WTC11 (cell line): ENCODE measurements at regions not wholly inside any gene's neighbourhood (a gene's known extent, or its start where the extent isn't known, plus 50 kb on each side); places are given as distances from the start of the nearest gene placed in this dataset.

Source experiments
- ATAC-seq: fragments of 200-7000 bp; cut with Tn5 transposase; 2 replicates; pipeline ENCODE4 v1.10.0; 2021; ENCODE audit warnings: mild to moderate bottlenecking, moderate library complexity
- CTCF ChIA-PET: fragments of 300-600 bp; sonication (Branson Sonifier 250); formaldehyde crosslinking; loops from one replicate; lab custom pipeline; 2021; ENCODE audit warnings: antibody characterized with exemption; lab: Charles Lee
- POLR2A ChIA-PET: fragments of 350-600 bp; sonication (Branson Sonifier 250); formaldehyde crosslinking; loops from one replicate; lab custom pipeline; 2021; ENCODE audit warnings: antibody characterized with exemption; lab: Charles Lee
- DNase-seq: peaks from one replicate; pipeline ENCODE4 v3.0.0; 2021; ENCODE audit warnings: low spot score
- H3K27ac Mint-ChIP-seq: 2 replicates; pipeline ENCODE4 v1.8.0; 2021; ENCODE audit warnings: mixed read lengths
- H3K27me3 Mint-ChIP-seq: 2 replicates; pipeline ENCODE4 v1.8.0; 2021; ENCODE audit warnings: low read depth, mild to moderate bottlenecking, moderate library complexity, mixed read lengths
- H3K36me3 Mint-ChIP-seq: 2 replicates; pipeline ENCODE4 v1.8.0; 2021; ENCODE audit warnings: mixed read lengths
- H3K4me1 Mint-ChIP-seq: 2 replicates; pipeline ENCODE4 v1.8.0; 2022; ENCODE audit warnings: mixed read lengths
- H3K4me3 Mint-ChIP-seq: 2 replicates; pipeline ENCODE4 v1.8.0; 2021; ENCODE audit warnings: mild to moderate bottlenecking, moderate library complexity, mixed read lengths
- H3K9me3 Mint-ChIP-seq: 2 replicates; pipeline ENCODE4 v1.8.0; 2021; ENCODE audit warnings: mixed read lengths
- ARID4B ChIP-seq: sonication (generic); formaldehyde crosslinking; IDR thresholded peaks from 2 replicates; pipeline ENCODE4 v1.8.0; 2023; ENCODE audit warnings: missing genetic modification reagents, mild to moderate bottlenecking, borderline replicate concordance
- CREB1 ChIP-seq: sonication (generic); formaldehyde crosslinking; IDR thresholded peaks from 2 replicates; pipeline ENCODE4 v1.8.0; 2023; ENCODE audit warnings: mild to moderate bottlenecking, missing genetic modification reagents
- FOXP1 ChIP-seq: sonication (generic); formaldehyde crosslinking; IDR thresholded peaks from 2 replicates; pipeline ENCODE4 v1.8.0; 2022; ENCODE audit warnings: missing genetic modification reagents, mild to moderate bottlenecking, moderate library complexity, borderline replicate concordance
- FOXP4 ChIP-seq: sonication (generic); formaldehyde crosslinking; IDR thresholded peaks from 2 replicates; pipeline ENCODE4 v1.8.0; 2022; ENCODE audit warnings: mild to moderate bottlenecking, missing genetic modification reagents
- GABPB1 ChIP-seq: sonication (generic); formaldehyde crosslinking; IDR thresholded peaks from 2 replicates; pipeline ENCODE4 v1.8.1; 2023; ENCODE audit warnings: mild to moderate bottlenecking, missing genetic modification reagents
- IRF1 ChIP-seq: sonication (generic); formaldehyde crosslinking; IDR thresholded peaks from 2 replicates; pipeline ENCODE4 v1.8.0; 2023; ENCODE audit warnings: missing genetic modification reagents
- JUN ChIP-seq: sonication (generic); formaldehyde crosslinking; IDR thresholded peaks from 2 replicates; pipeline ENCODE4 v1.8.0; 2023; ENCODE audit warnings: mild to moderate bottlenecking, missing genetic modification reagents
- MYBL2 ChIP-seq: sonication (generic); formaldehyde crosslinking; IDR thresholded peaks from 2 replicates; pipeline ENCODE4 v1.8.1; 2023; ENCODE audit warnings: mild to moderate bottlenecking, moderate library complexity, missing genetic modification reagents
- ZNF232 ChIP-seq: sonication (generic); formaldehyde crosslinking; IDR thresholded peaks from 2 replicates; pipeline ENCODE4 v1.8.0; 2022; ENCODE audit warnings: mild to moderate bottlenecking, missing genetic modification reagents
- TF ChIP-seq, protein P1 (sequence below): fragments of 250-450 bp; sonication (Bioruptor Pico); IDR thresholded peaks from 2 replicates; pipeline ENCODE4 v1.9.0; 2021; ENCODE audit warnings: mild to moderate bottlenecking

DNA sequence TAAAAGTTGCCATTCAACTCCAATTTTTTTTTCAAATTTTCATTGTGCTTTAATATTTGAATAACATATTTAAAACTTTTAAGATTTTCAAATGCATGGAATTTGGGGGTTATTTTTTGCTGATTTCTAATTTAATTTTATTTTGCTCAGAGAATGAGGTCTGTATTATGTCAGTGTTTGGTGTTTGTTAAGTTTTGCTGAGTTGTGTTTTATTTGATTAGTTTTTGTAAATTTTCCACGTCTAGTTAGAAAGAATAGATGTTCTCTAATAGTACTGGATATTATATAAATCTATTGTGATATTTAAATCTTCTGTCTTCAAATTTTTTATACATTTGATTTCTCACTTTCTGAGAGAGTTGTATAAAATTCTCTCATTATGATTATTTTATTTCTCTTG, 145.9 kb downstream of the MACIR start (continued):
- TF ChIP-seq ARID4B (CRISPR knock-in tag) (no peak), FOXP4 (CRISPR knock-in tag) (no peak), GABPB1 (CRISPR knock-in tag) (no peak), FOXP1 (CRISPR knock-in tag) (no peak), MYBL2 (CRISPR knock-in tag) (no peak)
- TF ChIP-seq, protein P1, sequence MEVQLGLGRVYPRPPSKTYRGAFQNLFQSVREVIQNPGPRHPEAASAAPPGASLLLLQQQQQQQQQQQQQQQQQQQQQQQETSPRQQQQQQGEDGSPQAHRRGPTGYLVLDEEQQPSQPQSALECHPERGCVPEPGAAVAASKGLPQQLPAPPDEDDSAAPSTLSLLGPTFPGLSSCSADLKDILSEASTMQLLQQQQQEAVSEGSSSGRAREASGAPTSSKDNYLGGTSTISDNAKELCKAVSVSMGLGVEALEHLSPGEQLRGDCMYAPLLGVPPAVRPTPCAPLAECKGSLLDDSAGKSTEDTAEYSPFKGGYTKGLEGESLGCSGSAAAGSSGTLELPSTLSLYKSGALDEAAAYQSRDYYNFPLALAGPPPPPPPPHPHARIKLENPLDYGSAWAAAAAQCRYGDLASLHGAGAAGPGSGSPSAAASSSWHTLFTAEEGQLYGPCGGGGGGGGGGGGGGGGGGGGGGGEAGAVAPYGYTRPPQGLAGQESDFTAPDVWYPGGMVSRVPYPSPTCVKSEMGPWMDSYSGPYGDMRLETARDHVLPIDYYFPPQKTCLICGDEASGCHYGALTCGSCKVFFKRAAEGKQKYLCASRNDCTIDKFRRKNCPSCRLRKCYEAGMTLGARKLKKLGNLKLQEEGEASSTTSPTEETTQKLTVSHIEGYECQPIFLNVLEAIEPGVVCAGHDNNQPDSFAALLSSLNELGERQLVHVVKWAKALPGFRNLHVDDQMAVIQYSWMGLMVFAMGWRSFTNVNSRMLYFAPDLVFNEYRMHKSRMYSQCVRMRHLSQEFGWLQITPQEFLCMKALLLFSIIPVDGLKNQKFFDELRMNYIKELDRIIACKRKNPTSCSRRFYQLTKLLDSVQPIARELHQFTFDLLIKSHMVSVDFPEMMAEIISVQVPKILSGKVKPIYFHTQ, result no peak

DNA sequence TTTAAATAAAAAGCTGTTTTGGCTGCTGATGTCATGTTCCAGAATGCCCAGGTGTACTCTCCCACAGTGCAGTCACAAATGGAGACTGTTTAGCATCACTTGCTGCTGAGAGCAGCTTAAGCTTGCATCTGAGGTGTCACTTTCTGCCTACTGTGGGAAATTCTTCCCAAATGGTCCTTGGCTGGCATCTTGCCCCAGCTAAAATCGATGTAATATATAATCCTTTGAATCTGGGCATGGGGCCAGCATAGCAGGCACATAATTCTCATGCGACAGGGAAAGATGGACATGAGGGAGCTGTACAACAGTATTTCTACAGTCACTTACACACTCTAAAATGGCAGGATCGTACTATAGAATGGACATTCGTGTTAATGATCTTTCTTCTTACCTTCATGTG, 144.3 kb downstream of the MACIR start:
- TF ChIP-seq JUN (CRISPR knock-in tag) (no peak), ARID4B (CRISPR knock-in tag) (no peak), IRF1 (CRISPR knock-in tag) (no peak), ZNF232 (CRISPR knock-in tag) (no peak), CREB1 (CRISPR knock-in tag) (no peak)
- H3K27ac Mint-ChIP-seq, result no peak overlapping the region
- peaks cover 10% of the 10 kb centered on the region for H3K9me3 Mint-ChIP-seq
- ChIA-PET CTCF (interaction anchor here (1.2 kb wide), 1 partner anchor 10 kb away, joined by 3 read pairs; no protein-coding TSS in a partner anchor), POLR2A (interaction anchor here (0.6 kb wide), 1 partner anchor 27 kb away, joined by 3 read pairs; no protein-coding TSS in a partner anchor)
- H3K4me3 Mint-ChIP-seq, result no peak overlapping the region
- DNase-seq, result no peak
- no peak for ATAC-seq
- no peaks in the 10 kb centered on the region for H3K27me3 Mint-ChIP-seq
- no peaks in the 10 kb centered on the region for H3K36me3 Mint-ChIP-seq
- H3K4me1 Mint-ChIP-seq, result no peaks in the 10 kb centered on the region
